HG02678 (cell line): ENCODE measurements at regions not wholly inside any gene's neighbourhood (a gene's known extent, or its start where the extent isn't known, plus 50 kb on each side); places are given as distances from the start of the nearest gene placed in this dataset.
"Not testable (repeated sequence)": the region's sequence is repeated elsewhere in the genome, so short reads cannot be mapped to it uniquely, and the experiment has no call there.

Experiments used
- ATAC-seq: cut with Tn5 transposase; IDR thresholded peaks from one replicate; pipeline ENCODE4 v1.9.1; 2021; ENCODE audit warnings: mild to moderate bottlenecking, moderate library complexity; ENCODE audit not compliant: unreplicated experiment

DNA sequence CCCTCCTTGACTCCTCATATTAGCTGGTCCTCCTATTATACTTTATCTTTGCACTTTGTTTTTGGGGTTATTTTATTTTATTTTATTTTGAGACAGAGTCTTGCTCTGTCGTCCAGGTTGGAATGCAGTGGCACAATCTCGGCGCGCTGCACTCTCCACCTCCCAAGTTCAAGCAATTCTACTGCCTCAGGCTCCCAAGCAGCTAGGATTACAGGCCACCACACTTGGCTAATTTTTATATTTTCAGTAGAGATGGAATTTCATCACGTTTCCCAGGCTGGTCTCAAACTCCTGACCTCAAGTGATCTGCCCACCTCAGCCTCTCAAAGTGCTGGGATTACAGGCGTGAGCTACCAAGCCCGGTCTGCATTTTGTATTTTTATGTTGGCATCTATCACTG lies 126.7 kb downstream of the FOXB1 start:
- no peak for ATAC-seq

DNA sequence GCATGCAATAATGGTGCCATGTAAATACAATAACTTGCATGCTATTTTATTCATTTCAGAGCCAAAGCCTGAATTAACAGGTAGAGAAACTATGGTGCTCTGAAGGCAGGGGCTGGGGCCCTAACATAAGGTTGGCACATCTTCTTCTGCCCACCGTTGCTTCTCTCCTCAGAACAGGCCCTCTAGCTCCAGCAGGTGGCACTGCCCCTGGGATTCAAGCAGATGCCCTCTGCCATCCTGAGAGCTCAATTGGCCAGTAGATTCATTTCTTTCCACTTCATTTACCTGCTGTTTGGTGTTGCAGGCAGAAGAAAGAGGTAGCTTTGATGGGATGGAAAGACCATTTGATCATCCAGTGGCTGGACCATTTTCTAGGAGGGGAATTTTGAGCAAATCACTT lies 130.5 kb downstream of the FOXB1 start:
- no peak for ATAC-seq

DNA sequence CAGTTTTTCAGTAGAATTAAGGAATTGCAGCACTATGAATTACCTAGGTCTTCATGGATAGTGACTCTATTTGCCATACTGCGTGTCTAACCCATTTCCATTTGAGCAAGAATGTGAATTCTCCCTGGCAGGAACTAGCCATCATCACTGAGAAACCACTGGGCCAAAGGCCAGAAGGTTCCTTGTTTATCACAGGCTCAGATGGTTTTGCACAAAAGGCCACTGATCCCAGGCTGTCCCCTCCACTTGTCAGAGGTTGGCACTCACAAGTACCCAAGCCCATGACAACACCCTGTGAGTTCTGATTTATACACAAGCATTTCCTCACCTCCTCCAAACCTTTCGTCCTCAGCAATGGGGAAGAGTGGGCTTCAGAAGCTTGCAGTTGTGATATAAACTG lies 131.8 kb downstream of the FOXB1 start:
- no peak for ATAC-seq

DNA sequence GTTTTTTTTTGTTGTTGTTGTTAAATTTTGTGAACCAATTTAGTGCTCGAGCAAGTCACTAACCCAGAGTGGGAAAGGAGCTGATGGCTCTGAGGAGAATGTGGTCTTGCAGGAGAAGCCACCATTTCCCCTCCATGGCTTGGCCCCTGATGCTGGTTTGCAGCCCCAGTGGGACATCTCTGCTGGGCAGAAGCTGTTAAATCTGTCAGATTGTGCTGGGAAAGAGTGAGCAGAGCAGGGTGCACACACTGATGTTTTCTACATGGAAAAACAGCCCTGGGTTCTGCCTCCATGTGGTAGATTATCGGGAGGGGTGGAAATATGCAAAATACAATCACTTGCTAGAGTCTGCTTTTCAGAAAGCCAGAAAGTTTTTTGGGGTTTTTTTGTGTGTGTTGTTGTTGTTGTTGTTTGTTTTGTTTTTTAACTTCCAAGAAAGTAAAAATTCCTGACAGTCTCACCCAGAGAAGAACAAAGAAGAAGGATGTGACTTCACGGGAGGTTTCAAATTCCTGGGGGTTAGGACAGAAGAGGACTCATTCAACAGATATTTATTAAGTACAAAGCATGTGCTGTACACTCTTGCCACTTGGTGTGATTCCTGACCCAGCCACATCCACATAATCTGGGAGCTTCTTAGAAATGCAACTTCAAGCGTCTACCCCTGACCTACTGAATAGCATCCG lies 133.7 kb downstream of the FOXB1 start:
- ATAC-seq: no peak

DNA sequence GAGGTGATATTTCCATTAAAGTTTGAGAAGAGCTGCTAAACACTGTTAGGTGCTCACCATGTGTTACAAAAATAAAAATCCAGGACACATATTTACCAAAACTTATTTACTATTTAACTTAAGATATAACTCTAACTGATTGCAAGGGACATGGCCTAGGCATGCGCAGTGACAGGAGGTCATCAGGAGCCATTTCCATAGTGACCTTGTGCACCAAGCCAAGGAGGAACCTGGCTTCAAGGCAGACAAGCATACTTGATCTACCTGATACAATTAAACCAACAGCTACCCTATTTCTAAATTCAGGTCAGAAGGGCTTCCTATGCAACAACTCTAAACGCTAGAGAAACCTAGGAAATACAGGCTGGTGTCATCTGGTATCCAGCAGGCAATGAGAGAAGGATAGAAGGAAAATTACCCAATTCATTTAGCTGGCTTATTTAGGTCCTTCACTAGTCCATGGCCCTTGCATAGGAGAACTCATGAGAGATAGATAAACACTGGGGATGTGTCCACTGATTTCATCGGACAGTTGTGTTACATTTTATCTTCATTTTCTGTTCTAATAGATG lies 134.4 kb downstream of the FOXB1 start:
- no peak for ATAC-seq

DNA sequence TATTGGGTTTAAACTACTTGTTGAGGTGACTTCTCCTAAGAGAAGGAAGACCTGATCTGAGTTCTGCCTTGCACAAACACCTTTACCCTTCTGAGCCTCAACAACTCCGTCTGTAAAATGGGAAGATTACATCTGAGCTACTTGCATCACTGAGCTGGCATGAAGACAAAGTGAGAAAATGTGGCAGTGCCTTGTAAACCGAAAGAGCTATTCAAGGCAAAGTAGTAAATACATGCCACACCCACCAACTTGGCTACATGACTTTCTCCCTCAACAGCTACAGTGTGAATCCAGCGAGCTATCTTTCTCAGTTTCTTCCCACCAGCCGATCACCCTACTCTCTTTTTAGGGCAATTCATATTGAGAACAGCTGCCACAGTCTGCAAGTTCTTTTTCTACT lies 148.3 kb downstream of the FOXB1 start:
- no peak for ATAC-seq

DNA sequence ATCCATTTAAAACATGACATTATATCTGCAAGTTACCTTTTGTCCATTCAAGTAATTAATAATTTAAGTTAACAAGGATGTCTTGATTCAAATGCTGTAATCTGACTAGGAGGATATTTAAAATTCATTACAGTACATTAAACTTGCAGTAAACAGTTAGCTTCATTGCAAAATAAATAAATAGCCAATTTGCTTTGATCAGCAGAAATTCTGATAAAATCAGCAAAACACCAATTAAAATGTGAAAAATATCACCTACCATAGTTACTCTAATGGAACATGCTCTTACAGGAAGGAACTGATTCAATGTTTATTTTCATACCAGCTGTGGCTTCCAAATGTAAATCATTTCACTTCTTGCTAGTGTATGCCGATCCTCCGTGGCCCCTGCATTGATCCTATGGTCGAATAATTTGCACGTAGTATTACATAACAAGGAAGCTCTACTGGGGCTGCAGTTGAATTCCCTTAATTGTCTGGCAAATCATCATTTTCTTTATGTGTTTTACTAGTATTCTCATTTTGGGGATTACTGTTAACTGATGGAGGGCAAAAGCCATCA lies 150.7 kb downstream of the FOXB1 start:
- ATAC-seq: no peak

DNA sequence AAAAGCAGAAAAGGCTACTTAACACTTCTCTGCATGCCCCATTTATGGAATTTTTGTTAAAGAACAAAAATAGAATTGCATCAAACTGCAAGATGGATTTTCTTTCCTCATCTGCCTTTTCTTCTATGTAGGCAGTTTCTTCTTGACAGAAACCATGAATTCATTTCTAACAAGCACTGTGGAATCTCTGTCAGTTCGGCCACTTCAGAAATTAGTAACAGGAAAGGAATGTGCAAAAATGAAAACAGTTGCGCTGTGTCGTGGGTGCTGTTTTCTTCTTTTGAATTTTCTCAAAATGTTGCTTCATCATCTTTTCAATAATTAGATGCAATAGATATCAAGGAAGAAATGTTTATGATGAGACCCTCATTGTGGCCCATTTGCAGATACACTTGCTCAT lies 151.6 kb downstream of the FOXB1 start:
- no peak for ATAC-seq

DNA sequence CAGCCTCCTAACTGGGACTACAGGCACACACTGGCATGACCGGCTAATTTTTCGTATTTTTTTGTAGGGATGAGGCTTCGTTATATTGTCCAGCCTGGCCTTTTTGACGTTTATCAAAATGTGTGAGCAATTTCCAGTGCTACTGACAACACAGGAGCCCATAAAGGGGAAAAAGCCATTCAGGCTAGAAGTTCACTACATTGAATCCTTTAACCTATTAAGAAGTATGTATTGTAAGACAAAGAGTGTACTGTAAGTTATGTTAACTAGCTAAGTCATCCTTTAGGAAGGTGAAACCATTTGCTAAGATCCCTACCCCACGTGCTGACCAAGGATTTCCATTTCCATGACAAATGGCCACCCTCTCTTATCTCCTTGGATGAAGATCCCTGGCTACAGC lies 156.8 kb downstream of the FOXB1 start:
- no peak for ATAC-seq

DNA sequence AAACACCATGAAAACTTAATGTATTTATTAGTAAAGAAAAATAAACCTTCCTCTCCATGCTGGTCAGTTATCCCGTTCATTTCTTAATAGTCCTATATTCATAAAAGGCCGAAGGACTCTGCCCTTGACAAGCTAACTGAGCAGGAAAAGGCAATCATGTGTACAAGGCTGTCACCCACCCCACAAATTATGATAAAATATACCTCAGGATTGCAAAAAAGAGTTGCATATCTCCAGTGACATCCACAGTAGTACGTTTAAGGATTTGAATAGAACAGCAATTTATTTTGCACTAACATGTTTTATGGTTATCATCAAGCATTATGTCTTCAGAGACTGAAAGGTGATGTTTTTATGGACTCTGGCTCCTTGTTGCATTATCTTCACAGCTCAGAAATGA lies 157.6 kb downstream of the FOXB1 start:
- no peak for ATAC-seq

DNA sequence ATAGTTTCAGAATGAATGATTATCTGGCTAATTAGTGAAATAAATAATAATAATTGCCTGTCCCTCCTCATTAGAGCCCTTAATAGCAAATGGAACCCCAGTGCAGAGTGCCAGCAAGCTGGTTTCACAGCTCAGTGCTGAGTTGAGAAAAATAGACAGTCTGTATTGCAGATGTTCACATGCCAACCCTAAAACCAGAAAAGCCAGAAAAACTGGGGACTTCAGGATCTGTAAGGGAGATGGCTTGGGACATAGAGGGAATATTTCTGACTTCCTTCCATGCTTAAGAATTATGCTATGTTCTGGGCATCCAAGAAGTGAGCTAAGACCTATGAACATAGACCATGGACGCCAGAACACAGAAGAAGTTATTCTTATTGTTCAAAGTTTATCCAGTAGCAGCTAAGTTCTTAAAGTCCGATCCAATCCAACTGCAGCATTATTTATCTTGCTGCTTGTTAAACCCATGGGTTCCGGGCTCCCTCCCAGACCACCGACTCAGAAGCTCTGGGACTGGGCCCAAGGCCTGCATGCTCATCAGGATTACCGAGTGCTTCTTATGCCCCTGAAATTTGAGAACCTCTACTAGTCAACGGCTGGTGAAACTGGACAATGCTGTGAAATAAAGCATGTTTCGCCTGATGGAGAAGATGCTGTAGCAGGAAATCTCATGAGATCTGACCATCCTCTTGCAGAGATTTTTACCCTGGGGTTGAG lies 158.3 kb downstream of the FOXB1 start:
- ATAC-seq: no peak

DNA sequence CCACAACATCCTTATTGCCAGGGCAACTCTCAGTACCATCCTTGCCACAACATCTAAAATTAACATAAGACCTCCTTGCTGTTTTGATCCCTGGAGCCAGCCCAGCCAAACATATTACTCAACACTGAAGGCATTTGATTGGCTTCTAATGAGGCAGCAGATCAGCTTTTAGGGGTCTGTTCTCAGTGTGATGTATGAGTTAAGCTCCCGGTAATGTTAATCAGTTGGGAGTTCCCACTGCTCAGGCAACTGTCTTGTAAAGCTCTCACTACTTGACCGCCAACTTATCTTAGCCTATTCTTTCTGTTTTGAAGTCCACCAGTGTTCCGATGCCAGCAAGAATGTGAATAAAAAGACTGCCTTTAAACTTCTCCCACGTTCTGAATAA lies 158.9 kb downstream of the FOXB1 start:
- no peak for ATAC-seq

DNA sequence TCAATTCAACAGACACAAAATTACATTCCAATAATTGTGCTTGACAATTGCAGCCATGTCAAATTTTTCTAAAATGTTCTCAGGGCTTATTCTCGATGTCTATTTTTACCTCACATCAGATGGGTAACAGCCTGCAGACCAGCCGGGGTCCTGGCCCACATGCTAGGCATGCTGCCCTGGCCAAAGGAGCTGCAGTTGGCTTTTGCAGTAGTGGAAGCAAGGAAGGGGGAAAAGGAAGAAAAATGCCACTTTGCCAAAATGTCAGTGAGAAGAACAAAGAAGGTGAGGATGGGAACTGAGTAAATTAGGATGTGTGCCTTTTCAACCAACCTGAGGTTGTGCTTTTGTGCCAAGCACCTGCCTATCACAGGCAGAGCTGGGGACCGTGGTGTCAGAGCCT lies 161.0 kb downstream of the FOXB1 start:
- no peak for ATAC-seq

DNA sequence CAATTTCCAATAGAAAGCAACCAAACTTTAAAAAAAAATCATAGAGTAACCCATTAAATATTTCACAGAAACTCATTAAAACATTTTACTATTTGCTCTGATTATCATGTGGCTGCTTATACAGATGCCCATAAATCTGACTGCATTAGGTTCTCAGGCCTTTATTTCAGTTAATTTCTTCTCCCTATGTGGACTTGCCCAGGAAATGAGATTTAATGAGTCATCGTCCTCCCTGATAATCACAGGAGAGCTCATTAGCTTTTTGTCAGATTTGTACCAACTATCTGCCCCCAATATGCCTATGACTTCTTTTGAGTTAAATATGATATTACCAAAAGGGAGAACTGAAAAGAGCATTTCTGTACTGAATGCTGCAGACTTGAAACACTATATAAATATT lies 168.0 kb downstream of the FOXB1 start:
- ATAC-seq: no peak

DNA sequence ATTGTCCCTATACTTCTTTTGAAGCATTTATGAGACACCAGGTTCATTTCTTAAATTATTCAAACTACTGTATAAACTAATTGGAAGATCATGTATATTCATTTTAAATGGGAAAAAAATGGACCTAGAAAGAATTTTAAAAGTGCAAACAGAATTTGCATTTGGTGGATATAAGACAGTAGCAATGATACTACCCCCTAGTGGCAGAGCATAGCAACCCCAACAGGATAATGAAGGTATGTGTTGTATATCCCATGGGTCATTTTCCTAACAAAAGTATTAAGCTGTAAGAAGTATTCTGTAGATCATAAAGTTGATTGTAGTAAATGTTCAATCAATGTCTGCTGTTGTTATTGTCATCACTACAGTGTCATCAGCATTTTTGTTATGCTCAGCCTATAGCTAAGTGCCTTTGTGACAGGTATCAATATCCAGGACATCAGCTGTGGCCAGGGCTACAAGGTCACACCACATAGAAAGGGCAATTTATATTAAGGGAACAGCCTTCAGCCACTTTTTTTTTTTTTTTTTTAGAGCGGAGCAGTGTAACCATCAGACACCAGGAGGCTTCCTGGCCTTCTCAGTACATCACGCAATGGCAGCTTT lies 175.8 kb downstream of the FOXB1 start:
- ATAC-seq: no peak

DNA sequence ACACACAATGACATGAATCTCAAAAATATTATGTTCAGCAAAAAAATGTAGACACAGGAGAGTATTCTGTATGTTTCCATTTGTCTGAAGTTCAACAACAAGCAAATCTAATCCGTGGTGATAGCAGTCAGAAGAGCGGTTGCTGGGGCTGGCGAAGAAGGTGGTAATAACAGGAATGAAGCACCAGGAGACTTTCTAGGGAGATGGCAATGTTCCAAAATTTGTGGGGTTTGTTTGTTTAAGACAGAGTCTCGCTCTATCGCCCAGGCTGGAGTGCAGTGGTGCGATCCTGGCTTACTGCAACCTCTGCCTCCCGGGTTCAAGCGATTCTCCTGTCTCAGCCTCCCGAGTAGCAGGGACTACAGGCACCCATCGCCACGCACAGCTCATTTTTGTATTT lies 177.8 kb downstream of the FOXB1 start:
- ATAC-seq: not testable (repeated sequence)

DNA sequence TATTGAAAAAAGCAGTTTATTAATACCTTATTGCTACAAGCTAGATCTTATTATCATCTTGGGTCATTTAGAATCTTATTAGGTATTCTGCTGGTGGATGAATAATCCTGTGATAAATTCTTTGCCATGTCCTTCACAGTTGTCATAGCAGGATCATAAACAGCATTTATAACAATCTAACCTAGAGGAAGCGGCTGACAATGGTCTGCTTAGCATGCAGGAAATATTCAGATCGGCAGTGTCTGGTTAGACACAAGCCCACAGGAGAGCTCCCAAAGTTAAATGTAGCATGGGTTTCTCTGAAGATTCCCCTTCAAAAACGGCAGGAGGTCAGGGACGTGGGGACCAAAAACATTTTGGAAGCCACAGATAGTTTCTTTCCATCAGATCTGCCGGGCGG lies 179.3 kb downstream of the FOXB1 start:
- ATAC-seq: no peak

DNA sequence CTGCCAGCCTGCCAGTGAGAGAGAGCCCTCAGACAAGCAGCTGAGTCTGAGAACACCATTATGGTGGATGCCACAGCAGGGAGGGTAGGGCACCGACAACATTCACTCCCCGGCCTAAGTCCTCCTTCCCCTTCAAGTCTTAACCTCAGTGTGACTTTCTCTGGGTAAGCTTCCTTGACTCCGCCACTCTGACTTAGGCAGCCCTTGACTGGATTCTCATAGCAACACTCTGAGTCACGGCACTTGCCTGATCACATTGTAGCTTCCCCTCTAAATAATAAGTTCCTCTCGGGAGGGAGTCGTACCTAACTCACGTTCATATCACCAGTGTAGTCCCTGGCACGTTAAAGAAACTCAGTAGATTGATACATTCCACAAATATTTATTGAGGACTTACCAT lies 180.5 kb downstream of the FOXB1 start:
- ATAC-seq: no peak

DNA sequence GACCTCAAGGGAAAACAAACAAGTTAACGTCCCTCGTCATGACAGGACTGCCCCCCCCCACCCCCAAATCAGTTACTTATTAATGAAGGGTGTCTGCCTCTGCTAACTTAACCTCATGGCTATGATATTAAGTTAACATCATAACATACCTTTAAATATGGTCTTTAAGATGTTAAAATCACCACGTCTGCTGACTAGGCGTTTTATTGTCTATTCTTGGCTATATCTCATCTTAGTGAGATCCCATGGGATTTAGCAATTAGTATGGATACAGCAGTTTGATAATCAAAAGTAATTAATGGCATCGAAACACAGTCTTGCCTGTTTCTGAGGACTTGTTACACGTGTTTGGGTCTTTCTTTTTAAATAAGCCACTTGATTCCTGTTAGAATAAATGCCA lies 186.9 kb downstream of the FOXB1 start:
- no peak for ATAC-seq

DNA sequence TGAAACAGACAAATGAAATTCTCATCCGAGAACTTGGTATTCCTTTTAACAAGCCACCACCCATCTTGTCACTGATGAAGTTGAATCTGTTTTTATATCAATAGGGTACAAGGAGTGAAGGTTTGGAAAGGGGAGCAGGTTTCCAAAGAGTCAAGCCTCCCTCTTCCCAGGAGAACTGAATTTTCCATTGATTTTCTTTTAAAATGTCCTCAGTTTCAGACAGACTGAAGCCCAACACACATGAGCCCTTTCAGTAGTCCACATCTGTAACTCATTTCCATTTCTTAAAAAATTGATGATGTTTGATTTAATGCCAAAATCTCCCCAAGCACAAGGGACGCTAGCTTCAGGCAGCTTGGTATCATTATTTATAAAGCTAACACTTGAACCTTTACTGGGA lies 187.7 kb downstream of the FOXB1 start:
- ATAC-seq: no peak

DNA sequence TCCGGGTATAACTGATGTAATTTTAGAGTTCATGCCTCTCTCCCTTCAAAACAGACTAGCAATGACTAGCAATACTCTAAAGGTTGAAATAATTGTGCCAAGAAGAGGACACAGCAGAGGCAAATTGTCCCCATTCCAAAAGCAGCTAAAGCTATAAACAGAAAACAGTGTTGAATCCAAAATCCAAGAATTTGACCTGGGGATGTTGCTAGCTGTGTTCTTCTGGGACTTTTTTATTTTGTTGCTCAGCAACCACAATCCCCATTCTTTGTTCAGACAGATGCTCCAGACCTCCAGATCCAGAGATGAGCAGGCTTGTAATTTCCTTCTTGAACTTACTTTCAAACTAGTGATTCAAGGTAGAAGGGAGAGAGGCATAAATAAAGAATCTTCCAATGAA lies 191.5 kb downstream of the FOXB1 start:
- no peak for ATAC-seq
